Right lobe of liver (tissue), 6 donors: ENCODE measurements at regions not wholly inside any gene's neighbourhood (a gene's known extent, or its start where the extent isn't known, plus 50 kb on each side); places are given as distances from the start of the nearest gene placed in this dataset.
"Not testable (repeated sequence)": the region's sequence is repeated elsewhere in the genome, so short reads cannot be mapped to it uniquely, and the experiment has no call there.

ENCODE experiments used
- ATAC-seq, 4 donors: fragments of 200-7000 bp; cut with Tn5 transposase; one replicate each; pipeline ENCODE4 v1.9.1; 2020; ENCODE audit warnings: mild to moderate bottlenecking in 4 of 4, moderate library complexity in 4 of 4
- DNase-seq, 3 donors: peaks; one replicate each; pipeline ENCODE4 v3.0.0-alpha.2; 2020
- H3K27ac ChIP-seq, 3 donors: fragments of 200-600 bp; one replicate each; pipeline ENCODE4 v1.8.0; 2022
- H3K27me3 ChIP-seq, 2 donors: fragments of 200-600 bp; one replicate each; pipeline ENCODE4 v1.8.0; 2022
- H3K36me3 ChIP-seq, 4 donors: fragments of 200-600 bp; sonication (generic) in 1 of 4; one replicate each; pipeline versions ENCODE4 v1.5.1 to v1.8.0; 2017 to 2022; ENCODE audit warnings: control low read depth in 1 of 4
- H3K4me1 ChIP-seq, 4 donors: fragments of 200-600 bp; sonication (generic) in 1 of 4; one replicate each; pipeline versions ENCODE4 v1.5.1 to v1.8.0; 2017 to 2022; ENCODE audit warnings: control low read depth in 1 of 4
- H3K4me3 ChIP-seq, 3 donors: fragments of 200-600 bp; one replicate each; pipeline ENCODE4 v1.8.0; 2022
- H3K9me3 ChIP-seq, 4 donors: fragments of 200-600 bp; sonication (generic) in 1 of 4; one replicate each; pipeline versions ENCODE4 v1.5.1 to v1.8.0; 2017 to 2022; ENCODE audit warnings: control low read depth in 1 of 4
- CTCF ChIP-seq, 4 donors: fragments of 200-600 bp in 3 of 4; fragments of 450-650 bp in 1 of 4; IDR thresholded peaks; one replicate each; pipeline versions ENCODE4 v1.5.1 to v1.8.0; 2016 to 2022; ENCODE audit warnings: antibody characterized with exemption in 4 of 4, mild to moderate bottlenecking in 2 of 4
- POLR2A ChIP-seq: fragments of 450-650 bp; IDR thresholded peaks from one replicate; pipeline ENCODE4 v1.6.1; 2017; ENCODE audit warnings: antibody characterized with exemption, mild to moderate bottlenecking
- WGBS: methylation state at CpG from one replicate; pipeline ENCODE4 v1.1.6; 2018; ENCODE audit warnings: low coverage, low lambda C conversion rate; ENCODE audit not compliant: insufficient coverage; ENCODE audit errors: missing lambda C conversion rate; 5-methylcytosine and 5-hydroxymethylcytosine counted together
- intact Hi-C, 2 donors: fragments of 100-400 bp; cut with DNase I; formaldehyde crosslinking; loops; one replicate each; pipeline versions ENCODE4 v1.11.2 to v1.14.1; 2022
- donor health status: DM: no; HTN: yes; CAD: no.
- donor health status: DM: no; HTN: no; CAD: no.
- donor health status: DM: no; HTN: no; CAD: no.
- donor health status: DM: no; HTN: yes; CAD: no.
- donor health status: DM: no; HTN: yes; CAD: no.

- 31% methylated on average over 1 of the region's 1 CpG for WGBS
- H3K9me3 ChIP-seq, result no peaks in the 10 kb centered on the region
- DNase-seq (no peak), ATAC-seq (no peak)
- H3K4me3 ChIP-seq, result no peak overlapping the region
- intact Hi-C loops, result no loop called here
- no peaks in the 10 kb centered on the region for H3K27me3 ChIP-seq
- no peaks in the 10 kb centered on the region for H3K4me1 ChIP-seq
- TF ChIP-seq POLR2A (no peak), CTCF (IDR thresholded peaks at IDR 0.05) (no peak)
- H3K36me3 ChIP-seq, result no peaks in the 10 kb centered on the region
- no peak overlapping the region for H3K27ac ChIP-seq
These were observed 74.3 kb upstream of the LRRC4C start for GRCh38 chr11:41533761-41534160.

- H3K27me3 ChIP-seq, result no peaks in the 10 kb centered on the region
- no peak overlapping the region for H3K27ac ChIP-seq
- H3K36me3 ChIP-seq, result no peaks in the 10 kb centered on the region
- DNase-seq, result no peak
- H3K4me3 ChIP-seq, result no peak overlapping the region
- ATAC-seq, result no peak
- no peaks in the 10 kb centered on the region for H3K9me3 ChIP-seq
- WGBS, result 25% methylated on average over 4 of the region's 4 CpGs
- intact Hi-C loops, result no loop called here
- TF ChIP-seq POLR2A (no peak), CTCF (IDR thresholded peaks at IDR 0.05) (no peak)
- no peaks in the 10 kb centered on the region for H3K4me1 ChIP-seq
These were observed 74.9 kb upstream of the LRRC4C start for GRCh38 chr11:41534391-41534790.

GRCh38 chr11:41534861-41535260 lies 75.4 kb upstream of the LRRC4C start:
- no peak for TF ChIP-seq POLR2A
- no peaks in the 10 kb centered on the region for H3K36me3 ChIP-seq
- DNase-seq, result no peak
- H3K27ac ChIP-seq, result no peak overlapping the region
- no peaks in the 10 kb centered on the region for H3K9me3 ChIP-seq
- no peaks in the 10 kb centered on the region for H3K27me3 ChIP-seq
- H3K4me3 ChIP-seq, result no peak overlapping the region
- WGBS, result 13% methylated on average over 2 of the region's 2 CpGs
- intact Hi-C loops, result no loop called here
- H3K4me1 ChIP-seq, result no peaks in the 10 kb centered on the region
- ATAC-seq, result no peak

- no peaks in the 10 kb centered on the region for H3K27me3 ChIP-seq
- no peak overlapping the region for H3K4me3 ChIP-seq
- H3K36me3 ChIP-seq, result no peaks in the 10 kb centered on the region
- no peak overlapping the region for H3K27ac ChIP-seq
- ATAC-seq (no peak), DNase-seq (no peak)
- no peaks in the 10 kb centered on the region for H3K4me1 ChIP-seq
- intact Hi-C loops, result no loop called here
- WGBS, result 65% methylated on average over 9 of the region's 10 CpGs
- H3K9me3 ChIP-seq, result no peaks in the 10 kb centered on the region
- TF ChIP-seq CTCF (IDR thresholded peaks at IDR 0.05), result no peak
- TF ChIP-seq POLR2A, result no peak
These were observed 76.6 kb upstream of the LRRC4C start for GRCh38 chr11:41536021-41536568.

- H3K9me3 ChIP-seq, DNase-seq, ATAC-seq, H3K4me1 ChIP-seq, H3K4me3 ChIP-seq, H3K27ac ChIP-seq, H3K27me3 ChIP-seq, intact Hi-C loops, H3K36me3 ChIP-seq: not testable (repeated sequence)
- WGBS, result 63% methylated on average over 2 of the region's 3 CpGs
These were observed 85.5 kb upstream of the LRRC4C start for GRCh38 chr11:41544902-41545301.
